NT2/D1 (cell line): ENCODE measurements at regions not wholly inside any gene's neighbourhood (a gene's known extent, or its start where the extent isn't known, plus 50 kb on each side); places are given as distances from the start of the nearest gene placed in this dataset.
"Not testable (repeated sequence)": the region's sequence is repeated elsewhere in the genome, so short reads cannot be mapped to it uniquely, and the experiment has no call there.

Source experiments
- DNase-seq: peaks from one replicate; pipeline ENCODE4 v3.0.0-alpha.2; 2011; ENCODE audit warnings: low read depth, low spot score
- H3K27me3 ChIP-seq: 2 replicates; pipeline ENCODE4 v1.6.0; 2011; ENCODE audit warnings: mild to moderate bottlenecking; ENCODE audit not compliant: insufficient read length, insufficient read depth
- H3K36me3 ChIP-seq: 2 replicates; pipeline ENCODE4 v1.6.1; 2011; ENCODE audit warnings: mild to moderate bottlenecking, low read length, mixed read lengths; ENCODE audit not compliant: insufficient read depth, insufficient read length
- H3K4me1 ChIP-seq: 2 replicates; pipeline ENCODE4 v1.5.1; 2011; ENCODE audit not compliant: insufficient read depth, insufficient read length
- H3K4me3 ChIP-seq: 2 replicates; pipeline ENCODE4 v1.5.1; 2011; ENCODE audit warnings: low read depth; ENCODE audit not compliant: insufficient read length
- H3K9ac ChIP-seq: 2 replicates; pipeline ENCODE4 v1.6.0; 2011; ENCODE audit warnings: low read depth; ENCODE audit not compliant: insufficient read length
- H3K9me3 ChIP-seq: 2 replicates; pipeline ENCODE4 v1.5.1; 2011; ENCODE audit warnings: mild to moderate bottlenecking, low read length; ENCODE audit not compliant: insufficient read depth
- SUZ12 ChIP-seq: IDR thresholded peaks from 2 replicates; pipeline ENCODE4 v1.6.1; 2011; ENCODE audit not compliant: insufficient read length, insufficient read depth; ENCODE audit errors: extremely low read depth
- YY1 ChIP-seq: IDR thresholded peaks from 2 replicates; pipeline ENCODE4 v1.6.1; 2011; ENCODE audit not compliant: insufficient read length, insufficient read depth
- ZNF274 ChIP-seq: IDR thresholded peaks from 2 replicates; pipeline ENCODE4 v1.6.1; 2011; ENCODE audit warnings: mild to moderate bottlenecking, low read depth, low read length

GRCh38 chr5:158195416-158196210 lies 336.7 kb upstream of the CLINT1 start:
- no peaks in the 10 kb centered on the region for H3K9me3 ChIP-seq
- no peaks in the 10 kb centered on the region for H3K27me3 ChIP-seq
- TF ChIP-seq SUZ12, result no peak
- TF ChIP-seq YY1, result no peak
- TF ChIP-seq ZNF274, result no peak
- no peaks in the 10 kb centered on the region for H3K4me1 ChIP-seq
- H3K4me3 ChIP-seq, result no peak overlapping the region
- no peak overlapping the region for H3K9ac ChIP-seq
- no peak for DNase-seq
- no peaks in the 10 kb centered on the region for H3K36me3 ChIP-seq

- Histone ChIP-seq H3K4me1 (no peaks in the 10 kb centered on the region), H3K9ac (no peak overlapping the region), H3K36me3 (no peaks in the 10 kb centered on the region), H3K4me3 (no peak overlapping the region), H3K27me3 (no peaks in the 10 kb centered on the region), H3K9me3 (no peaks in the 10 kb centered on the region)
- no peak for TF ChIP-seq ZNF274
- no peak for TF ChIP-seq SUZ12
- no peak for DNase-seq
Measured at GRCh38 chr5:158194561-158194976, 335.6 kb upstream of the CLINT1 start.

- H3K27me3 ChIP-seq, DNase-seq, H3K9me3 ChIP-seq, H3K4me3 ChIP-seq, H3K4me1 ChIP-seq, H3K9ac ChIP-seq, H3K36me3 ChIP-seq: not testable (repeated sequence)
Measured at GRCh38 chr5:158193395-158193794, 334.4 kb upstream of the CLINT1 start.

- Histone ChIP-seq H3K27me3 (no peaks in the 10 kb centered on the region), H3K4me3 (no peak overlapping the region)
- TF ChIP-seq ZNF274 (no peak), SUZ12 (no peak), YY1 (no peak)
Measured at GRCh38 chr5:158180407-158180806, 321.5 kb upstream of the CLINT1 start.

GRCh38 chr5:158179271-158179670 lies 320.3 kb upstream of the CLINT1 start:
- Histone ChIP-seq H3K4me1 (no peaks in the 10 kb centered on the region), H3K27me3 (no peaks in the 10 kb centered on the region)
- TF ChIP-seq YY1 (no peak), SUZ12 (no peak), ZNF274 (no peak)

More at GRCh38 chr5:158180407-158180806, 321.5 kb upstream of the CLINT1 start:
- no peaks in the 10 kb centered on the region for H3K36me3 ChIP-seq
- no peak overlapping the region for H3K9ac ChIP-seq
- no peaks in the 10 kb centered on the region for H3K9me3 ChIP-seq
- no peaks in the 10 kb centered on the region for H3K4me1 ChIP-seq
- no peak for DNase-seq

GRCh38 chr5:158178535-158178934 lies 319.6 kb upstream of the CLINT1 start:
- Histone ChIP-seq H3K4me3 (no peak overlapping the region), H3K9me3 (no peaks in the 10 kb centered on the region), H3K27me3 (no peaks in the 10 kb centered on the region), H3K9ac (no peak overlapping the region), H3K4me1 (no peaks in the 10 kb centered on the region), H3K36me3 (no peaks in the 10 kb centered on the region)
- no peak for TF ChIP-seq ZNF274
- TF ChIP-seq YY1, result no peak
- TF ChIP-seq SUZ12, result no peak
- no peak for DNase-seq

More at GRCh38 chr5:158179271-158179670, 320.3 kb upstream of the CLINT1 start:
- no peak overlapping the region for H3K9ac ChIP-seq
- H3K9me3 ChIP-seq, result no peaks in the 10 kb centered on the region
- DNase-seq, result no peak
- H3K36me3 ChIP-seq, result no peaks in the 10 kb centered on the region
- H3K4me3 ChIP-seq, result no peak overlapping the region

- no peaks in the 10 kb centered on the region for H3K4me1 ChIP-seq
- no peak overlapping the region for H3K4me3 ChIP-seq
- no peaks in the 10 kb centered on the region for H3K36me3 ChIP-seq
- no peaks in the 10 kb centered on the region for H3K9me3 ChIP-seq
- no peaks in the 10 kb centered on the region for H3K27me3 ChIP-seq
- no peak for DNase-seq
- TF ChIP-seq ZNF274 (no peak), SUZ12 (no peak), YY1 (no peak)
- no peak overlapping the region for H3K9ac ChIP-seq
Measured at GRCh38 chr5:158177146-158177545, 318.2 kb upstream of the CLINT1 start.

- Histone ChIP-seq H3K9me3 (no peaks in the 10 kb centered on the region), H3K36me3 (no peaks in the 10 kb centered on the region), H3K4me1 (no peaks in the 10 kb centered on the region), H3K4me3 (no peak overlapping the region), H3K27me3 (no peaks in the 10 kb centered on the region), H3K9ac (no peak overlapping the region)
- TF ChIP-seq SUZ12, result no peak
- DNase-seq, result no peak
Measured at GRCh38 chr5:158175934-158176481, 317.1 kb upstream of the CLINT1 start.
